K562 (cell line): ENCODE measurements at regions not wholly inside any gene's neighbourhood (a gene's known extent, or its start where the extent isn't known, plus 50 kb on each side); places are given as distances from the start of the nearest gene placed in this dataset.

Source experiments
- CAMTA2 ChIP-seq: fragments of 250-450 bp; sonication (Bioruptor Pico); conservative IDR thresholded peaks from 2 replicates; pipeline ENCODE4 v1.5.1; 2022
- EP400 ChIP-seq: fragments of 450-650 bp; IDR thresholded peaks from 2 replicates; pipeline ENCODE4 v1.6.1; 2017; ENCODE audit warnings: antibody characterized with exemption, mild to moderate bottlenecking, moderate library complexity
- HMG20A ChIP-seq: fragments of 450-650 bp; formaldehyde crosslinking; conservative IDR thresholded peaks from 2 replicates; pipeline ENCODE4 v1.4.0; 2020; ENCODE audit warnings: mild to moderate bottlenecking, mixed read lengths
- HNRNPLL ChIP-seq: fragments of 200-400 bp; formaldehyde crosslinking; IDR thresholded peaks from 2 replicates; pipeline ENCODE4 v1.6.1; 2017; ENCODE audit warnings: low read length, low read depth, mild to moderate bottlenecking; ENCODE audit not compliant: poor library complexity, severe bottlenecking
- KLF13 ChIP-seq: fragments of 450-650 bp; IDR thresholded peaks from 2 replicates; pipeline ENCODE4 v1.6.1; 2016; ENCODE audit warnings: missing genetic modification characterization, low read depth, mild to moderate bottlenecking, missing compliant biosample characterization, moderate library complexity, borderline replicate concordance
- MAFG ChIP-seq: fragments of 450-650 bp; conservative IDR thresholded peaks from 2 replicates; pipeline ENCODE4 v1.6.1; 2016; ENCODE audit warnings: missing genetic modification characterization, missing compliant biosample characterization
- RAD51 ChIP-seq: fragments of 450-650 bp; IDR thresholded peaks from 2 replicates; pipeline ENCODE4 v1.7.1; 2016; ENCODE audit warnings: low read depth, mild to moderate bottlenecking, borderline replicate concordance
- RFX1 ChIP-seq: fragments of 450-650 bp; IDR thresholded peaks from 2 replicates; pipeline ENCODE4 v1.6.1; 2016; ENCODE audit warnings: mild to moderate bottlenecking, moderate library complexity
- TBL1XR1 ChIP-seq, 2 experiments: IDR thresholded peaks; 2 replicates each; pipeline ENCODE4 v1.6.1; 2012; ENCODE audit warnings: improper control_type of control experiment in 2 of 2, low read length in 2 of 2, mild to moderate bottlenecking in 1 of 2
- UBTF ChIP-seq, 2 experiments: IDR thresholded peaks; 2 replicates each; pipeline ENCODE4 v1.6.1; 2012; ENCODE audit warnings: improper control_type of control experiment in 2 of 2, low read depth in 2 of 2, low read length in 2 of 2, borderline replicate concordance in 1 of 2
- ZNF146 ChIP-seq: IDR thresholded peaks from one replicate; pipeline ENCODE4 v1.6.1; 2018; ENCODE audit warnings: missing compliant biosample characterization; ENCODE audit not compliant: unreplicated experiment
- ZNF239 ChIP-seq: fragments of 250-450 bp; sonication (Bioruptor Pico); IDR thresholded peaks from 2 replicates; pipeline ENCODE4 v1.4.0; 2020; ENCODE audit warnings: mild to moderate bottlenecking
- ZNF274 ChIP-seq: IDR thresholded peaks from 2 replicates; pipeline ENCODE4 v1.6.1; 2011; ENCODE audit warnings: low read depth, mild to moderate bottlenecking, low read length, moderate library complexity, borderline replicate concordance
- TF ChIP-seq, protein P1 (sequence below): IDR thresholded peaks from 3 replicates; pipeline ENCODE4 v1.6.1; 2011; ENCODE audit warnings: borderline replicate concordance, mild to moderate bottlenecking, moderate library complexity; ENCODE audit not compliant: insufficient read length; ENCODE audit errors: extremely low read depth
- TF ChIP-seq, protein P2 (sequence below): fragments of 250-450 bp; sonication (Bioruptor Pico); IDR thresholded peaks from 2 replicates; pipeline ENCODE4 v1.5.0; 2021; ENCODE audit warnings: mild to moderate bottlenecking, borderline replicate concordance
- TF ChIP-seq, protein P3 (sequence below): sonication (generic); formaldehyde crosslinking; IDR thresholded peaks from 2 replicates; pipeline ENCODE4 v1.5.0; 2020; ENCODE audit warnings: missing genetic modification reagents
- TF ChIP-seq, protein P4 (sequence below): fragments of 450-650 bp; formaldehyde crosslinking; IDR thresholded peaks from 2 replicates; pipeline ENCODE4 v1.4.0; 2020; ENCODE audit warnings: mild to moderate bottlenecking

- TF ChIP-seq MAFG: no peak
- no peak for TF ChIP-seq HNRNPLL
- TF ChIP-seq, protein P1, sequence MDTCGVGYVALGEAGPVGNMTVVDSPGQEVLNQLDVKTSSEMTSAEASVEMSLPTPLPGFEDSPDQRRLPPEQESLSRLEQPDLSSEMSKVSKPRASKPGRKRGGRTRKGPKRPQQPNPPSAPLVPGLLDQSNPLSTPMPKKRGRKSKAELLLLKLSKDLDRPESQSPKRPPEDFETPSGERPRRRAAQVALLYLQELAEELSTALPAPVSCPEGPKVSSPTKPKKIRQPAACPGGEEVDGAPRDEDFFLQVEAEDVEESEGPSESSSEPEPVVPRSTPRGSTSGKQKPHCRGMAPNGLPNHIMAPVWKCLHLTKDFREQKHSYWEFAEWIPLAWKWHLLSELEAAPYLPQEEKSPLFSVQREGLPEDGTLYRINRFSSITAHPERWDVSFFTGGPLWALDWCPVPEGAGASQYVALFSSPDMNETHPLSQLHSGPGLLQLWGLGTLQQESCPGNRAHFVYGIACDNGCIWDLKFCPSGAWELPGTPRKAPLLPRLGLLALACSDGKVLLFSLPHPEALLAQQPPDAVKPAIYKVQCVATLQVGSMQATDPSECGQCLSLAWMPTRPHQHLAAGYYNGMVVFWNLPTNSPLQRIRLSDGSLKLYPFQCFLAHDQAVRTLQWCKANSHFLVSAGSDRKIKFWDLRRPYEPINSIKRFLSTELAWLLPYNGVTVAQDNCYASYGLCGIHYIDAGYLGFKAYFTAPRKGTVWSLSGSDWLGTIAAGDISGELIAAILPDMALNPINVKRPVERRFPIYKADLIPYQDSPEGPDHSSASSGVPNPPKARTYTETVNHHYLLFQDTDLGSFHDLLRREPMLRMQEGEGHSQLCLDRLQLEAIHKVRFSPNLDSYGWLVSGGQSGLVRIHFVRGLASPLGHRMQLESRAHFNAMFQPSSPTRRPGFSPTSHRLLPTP: no peak
- no peak for TF ChIP-seq CAMTA2 (CRISPR knock-in tag)
- no peak for TF ChIP-seq UBTF (IDR thresholded peaks at IDR 0.05; ENCODE audit: borderline replicate concordance in 1 of 2, low read depth in 2 of 2, low read length in 2 of 2)
- no peak for TF ChIP-seq ZNF146 (CRISPR knock-in tag)
- TF ChIP-seq HMG20A: no peak
- no peak for TF ChIP-seq KLF13 (tag)
- no peak for TF ChIP-seq ZNF239 (CRISPR knock-in tag)
- no peak for TF ChIP-seq EP400
- TF ChIP-seq ZNF274: no peak
- TF ChIP-seq, protein P2, sequence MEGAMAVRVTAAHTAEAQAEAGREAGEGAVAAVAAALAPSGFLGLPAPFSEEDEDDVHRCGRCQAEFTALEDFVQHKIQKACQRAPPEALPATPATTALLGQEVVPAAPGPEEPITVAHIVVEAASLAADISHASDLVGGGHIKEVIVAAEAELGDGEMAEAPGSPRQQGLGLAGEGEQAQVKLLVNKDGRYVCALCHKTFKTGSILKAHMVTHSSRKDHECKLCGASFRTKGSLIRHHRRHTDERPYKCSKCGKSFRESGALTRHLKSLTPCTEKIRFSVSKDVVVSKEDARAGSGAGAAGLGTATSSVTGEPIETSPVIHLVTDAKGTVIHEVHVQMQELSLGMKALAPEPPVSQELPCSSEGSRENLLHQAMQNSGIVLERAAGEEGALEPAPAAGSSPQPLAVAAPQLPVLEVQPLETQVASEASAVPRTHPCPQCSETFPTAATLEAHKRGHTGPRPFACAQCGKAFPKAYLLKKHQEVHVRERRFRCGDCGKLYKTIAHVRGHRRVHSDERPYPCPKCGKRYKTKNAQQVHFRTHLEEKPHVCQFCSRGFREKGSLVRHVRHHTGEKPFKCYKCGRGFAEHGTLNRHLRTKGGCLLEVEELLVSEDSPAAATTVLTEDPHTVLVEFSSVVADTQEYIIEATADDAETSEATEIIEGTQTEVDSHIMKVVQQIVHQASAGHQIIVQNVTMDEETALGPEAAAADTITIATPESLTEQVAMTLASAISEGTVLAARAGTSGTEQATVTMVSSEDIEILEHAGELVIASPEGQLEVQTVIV (CRISPR knock-in tag): no peak
- TF ChIP-seq RFX1: peak; percentile 22; the same call in 1 of the 2 replicates
- TF ChIP-seq TBL1XR1 (IDR thresholded peaks at IDR 0.05; ENCODE audit: low read length in 2 of 2): 0 out of 4 replicates have a peak, but pooled peaks of 1 of the 2 experiments have one; percentile 32
- TF ChIP-seq, protein P3, sequence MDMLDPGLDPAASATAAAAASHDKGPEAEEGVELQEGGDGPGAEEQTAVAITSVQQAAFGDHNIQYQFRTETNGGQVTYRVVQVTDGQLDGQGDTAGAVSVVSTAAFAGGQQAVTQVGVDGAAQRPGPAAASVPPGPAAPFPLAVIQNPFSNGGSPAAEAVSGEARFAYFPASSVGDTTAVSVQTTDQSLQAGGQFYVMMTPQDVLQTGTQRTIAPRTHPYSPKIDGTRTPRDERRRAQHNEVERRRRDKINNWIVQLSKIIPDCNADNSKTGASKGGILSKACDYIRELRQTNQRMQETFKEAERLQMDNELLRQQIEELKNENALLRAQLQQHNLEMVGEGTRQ (CRISPR knock-in tag): no peak
- TF ChIP-seq RAD51: no peak
- TF ChIP-seq, protein P4, sequence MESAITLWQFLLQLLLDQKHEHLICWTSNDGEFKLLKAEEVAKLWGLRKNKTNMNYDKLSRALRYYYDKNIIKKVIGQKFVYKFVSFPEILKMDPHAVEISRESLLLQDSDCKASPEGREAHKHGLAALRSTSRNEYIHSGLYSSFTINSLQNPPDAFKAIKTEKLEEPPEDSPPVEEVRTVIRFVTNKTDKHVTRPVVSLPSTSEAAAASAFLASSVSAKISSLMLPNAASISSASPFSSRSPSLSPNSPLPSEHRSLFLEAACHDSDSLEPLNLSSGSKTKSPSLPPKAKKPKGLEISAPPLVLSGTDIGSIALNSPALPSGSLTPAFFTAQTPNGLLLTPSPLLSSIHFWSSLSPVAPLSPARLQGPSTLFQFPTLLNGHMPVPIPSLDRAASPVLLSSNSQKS (CRISPR knock-in tag): no peak
These were observed 139.5 kb downstream of the CYLD start (continued) for GRCh38 chr16:50881331-50881830.
